OCI-LY1 (cell line): ENCODE measurements at regions not wholly inside any gene's neighbourhood (a gene's known extent, or its start where the extent isn't known, plus 50 kb on each side); places are given as distances from the start of the nearest gene placed in this dataset.

Source experiments
- H2AFZ ChIP-seq: fragments of 200-600 bp; sonication (generic), shearing (Covaris generic); 2 replicates; pipeline ENCODE4 v1.6.0; 2014; ENCODE audit warnings: antibody characterized with exemption, mild to moderate bottlenecking, low read length
- H3F3A ChIP-seq: fragments of 200-600 bp; sonication (generic), shearing (Covaris generic); 2 replicates; pipeline ENCODE4 v1.6.0; 2014; ENCODE audit warnings: mild to moderate bottlenecking, antibody characterized with exemption, low read length, moderate library complexity; ENCODE audit not compliant: insufficient read depth
- H3K27ac ChIP-seq: fragments of 200-600 bp; sonication (generic); 2 replicates; pipeline ENCODE4 v1.5.1; 2014; ENCODE audit warnings: low read length, mixed run types, mild to moderate bottlenecking, low read depth; ENCODE audit not compliant: poor library complexity, severe bottlenecking
- H3K27me3 ChIP-seq: fragments of 200-600 bp; sonication (generic); 2 replicates; pipeline ENCODE4 v1.6.0; 2014; ENCODE audit warnings: antibody characterized with exemption, mild to moderate bottlenecking, low read length, moderate library complexity; ENCODE audit not compliant: insufficient read depth
- H3K36me3 ChIP-seq: fragments of 200-600 bp; sonication (generic); 2 replicates; pipeline ENCODE4 v1.6.1; 2014; ENCODE audit warnings: mild to moderate bottlenecking, antibody characterized with exemption, low read length, moderate library complexity, mixed read lengths; ENCODE audit not compliant: insufficient read depth
- H3K4me1 ChIP-seq: fragments of 200-600 bp; sonication (generic); 2 replicates; pipeline ENCODE4 v1.5.1; 2014; ENCODE audit warnings: mild to moderate bottlenecking, low read length, moderate library complexity; ENCODE audit not compliant: insufficient read depth, severe bottlenecking
- H3K4me2 ChIP-seq: fragments of 200-600 bp; sonication (generic), shearing (Covaris generic); 2 replicates; pipeline ENCODE4 v1.6.1; 2014; ENCODE audit warnings: low read length
- H3K4me3 ChIP-seq: fragments of 200-600 bp; sonication (generic); 2 replicates; pipeline ENCODE4 v1.5.1; 2014; ENCODE audit warnings: low read length, low read depth, mild to moderate bottlenecking, mixed read lengths; ENCODE audit not compliant: poor library complexity, severe bottlenecking
- H3K79me2 ChIP-seq: fragments of 200-600 bp; shearing (Covaris generic); 2 replicates; pipeline ENCODE4 v1.6.1; 2016; ENCODE audit warnings: mixed run types, low read length, mixed read lengths; ENCODE audit not compliant: insufficient read depth
- H3K9ac ChIP-seq: fragments of 200-600 bp; sonication (generic), shearing (Covaris generic); 2 replicates; pipeline ENCODE4 v1.6.1; 2014; ENCODE audit warnings: mild to moderate bottlenecking, low read length, mixed read lengths
- H3K9me2 ChIP-seq: fragments of 200-600 bp; sonication (generic), shearing (Covaris generic); 2 replicates; pipeline ENCODE4 v1.6.1; 2014; ENCODE audit warnings: low read depth, mild to moderate bottlenecking, low read length, mixed read lengths
- H3K9me3 ChIP-seq: fragments of 200-600 bp; shearing (Covaris generic); 2 replicates; pipeline ENCODE4 v1.6.1; 2014; ENCODE audit warnings: low read length, mixed read lengths
- H4K20me1 ChIP-seq: fragments of 200-600 bp; sonication (generic), shearing (Covaris generic); 2 replicates; pipeline ENCODE4 v1.6.0; 2016; ENCODE audit warnings: mild to moderate bottlenecking, low read length; ENCODE audit not compliant: insufficient read depth
- CTCF ChIP-seq: fragments of 200-600 bp; sonication (generic), shearing (Covaris generic); IDR thresholded peaks from 2 replicates; pipeline ENCODE4 v1.5.1; 2017; ENCODE audit warnings: mild to moderate bottlenecking, antibody characterized with exemption, low read length, moderate library complexity, mixed read lengths
- EZH2 ChIP-seq: fragments of 200-600 bp; sonication (generic), shearing (Covaris generic); IDR thresholded peaks from 2 replicates; pipeline ENCODE4 v1.8.0; 2017; ENCODE audit warnings: borderline replicate concordance, mixed run types, mild to moderate bottlenecking, antibody characterized with exemption, low read length, moderate library complexity, mixed read lengths

GRCh38 chr21:38912789-38913119 is 107.0 kb downstream of the ETS2 start:
- no peak for TF ChIP-seq EZH2
- no peak for TF ChIP-seq CTCF
- H2AFZ ChIP-seq, result no peak overlapping the region

GRCh38 chr21:38912102-38912629 is 106.4 kb downstream of the ETS2 start:
- TF ChIP-seq CTCF (no peak), EZH2 (no peak)
- Histone ChIP-seq H3K4me2 (no peak overlapping the region), H4K20me1 (no peaks in the 10 kb centered on the region), H3K4me1 (peaks cover 21% of the 10 kb centered on the region), H3K36me3 (no peaks in the 10 kb centered on the region), H3K9me2 (no peaks in the 10 kb centered on the region), H3K27me3 (no peaks in the 10 kb centered on the region; the same call in 1 of the 2 replicates), H3K27ac (no peak overlapping the region), H2AFZ (no peak overlapping the region), H3F3A (no peaks in the 10 kb centered on the region), H3K79me2 (no peaks in the 10 kb centered on the region), H3K9ac (no peak overlapping the region), H3K9me3 (no peaks in the 10 kb centered on the region), H3K4me3 (no peak overlapping the region)

More at GRCh38 chr21:38912789-38913119, 107.0 kb downstream of the ETS2 start:
- no peak overlapping the region for H3K4me2 ChIP-seq
- H3K9me2 ChIP-seq, result no peaks in the 10 kb centered on the region
- H3K79me2 ChIP-seq, result no peaks in the 10 kb centered on the region
- H3K36me3 ChIP-seq, result no peaks in the 10 kb centered on the region
- H4K20me1 ChIP-seq, result no peaks in the 10 kb centered on the region
- H3K4me1 ChIP-seq, result peaks cover 23% of the 10 kb centered on the region
- H3K4me3 ChIP-seq, result no peak overlapping the region
- H3K27ac ChIP-seq, result no peak overlapping the region
- H3F3A ChIP-seq, result no peaks in the 10 kb centered on the region
- H3K9ac ChIP-seq, result no peak overlapping the region
- no peaks in the 10 kb centered on the region for H3K9me3 ChIP-seq
- no peaks in the 10 kb centered on the region; the same call in 1 of the 2 replicates for H3K27me3 ChIP-seq

GRCh38 chr21:38911484-38912101 is 105.9 kb downstream of the ETS2 start:
- Histone ChIP-seq H3K9ac (no peak overlapping the region), H3K27ac (no peak overlapping the region)

More at GRCh38 chr21:38911484-38912101, 105.9 kb downstream of the ETS2 start:
- H3K9me2 ChIP-seq, result no peaks in the 10 kb centered on the region
- H3K9me3 ChIP-seq, result no peaks in the 10 kb centered on the region
- H3K4me2 ChIP-seq, result no peak overlapping the region
- no peaks in the 10 kb centered on the region for H4K20me1 ChIP-seq
- no peak overlapping the region for H3K4me3 ChIP-seq
- no peak overlapping the region for H2AFZ ChIP-seq
- H3K27me3 ChIP-seq, result no peaks in the 10 kb centered on the region; the same call in 1 of the 2 replicates
- H3F3A ChIP-seq, result no peaks in the 10 kb centered on the region
- TF ChIP-seq EZH2, result no peak
- no peak for TF ChIP-seq CTCF
- no peaks in the 10 kb centered on the region for H3K79me2 ChIP-seq
- no peaks in the 10 kb centered on the region for H3K36me3 ChIP-seq
- H3K4me1 ChIP-seq, result peaks cover 17% of the 10 kb centered on the region
